HCT116 (cell line): ENCODE measurements at regions not wholly inside any gene's neighbourhood (a gene's known extent, or its start where the extent isn't known, plus 50 kb on each side); places are given as distances from the start of the nearest gene placed in this dataset.

Source experiments
- ATAC-seq: fragments of 200-7000 bp; cut with Tn5 transposase; 2 replicates; pipeline ENCODE4 v1.9.1; 2020; ENCODE audit warnings: mild to moderate bottlenecking, moderate library complexity
- BruUV-seq: library from RNA; stranded (reverse); fragments of 400-500 nt; replicated peaks from 2 replicates; lab custom pipeline; 2021; lab: Mats Ljungman, UMichigan
- CTCF ChIA-PET: fragments of 300-600 bp; sonication (Branson Sonifier 250); formaldehyde crosslinking; loops from one replicate; lab custom pipeline; 2021; ENCODE audit warnings: antibody characterized with exemption; lab: Charles Lee
- POLR2A ChIA-PET: fragments of 300-600, 350-600 bp; sonication (Branson Sonifier 250); formaldehyde crosslinking; loops from one replicate; lab custom pipeline; 2021; ENCODE audit warnings: antibody characterized with exemption; lab: Charles Lee
- RAD21 ChIA-PET, 2 experiments: fragments of 300-600 bp; sonication (Branson Sonifier 250); formaldehyde crosslinking; loops; one replicate each; lab custom pipeline; 2023; ENCODE audit warnings: low total read pairs in 2 of 2; ENCODE audit not compliant: uncharacterized antibody in 2 of 2, unreplicated experiment in 2 of 2, low non-redundant PET in 1 of 2; lab: Charles Lee
- DNase-seq: peaks from one replicate; pipeline ENCODE4 v3.0.0-alpha.2; 2010; ENCODE audit warnings: low read depth, low spot score
- H2AFZ ChIP-seq: fragments of 200-600 bp; shearing (Covaris generic), sonication (generic); 2 replicates; pipeline ENCODE4 v1.6.1; 2017; ENCODE audit warnings: low read depth, mixed run types, mixed read lengths, antibody characterized with exemption, low read length; ENCODE audit not compliant: poor library complexity, severe bottlenecking
- H3K27ac ChIP-seq: 2 replicates; pipeline ENCODE4 v1.5.1; 2012; ENCODE audit warnings: low read depth, low read length
- H3K27me3 ChIP-seq: fragments of 200-600 bp; sonication (generic); 2 replicates; pipeline ENCODE4 v1.6.1; 2016; ENCODE audit warnings: mixed run types, low read length, mixed read lengths; ENCODE audit not compliant: insufficient read depth
- H3K36me3 ChIP-seq, 2 experiments: fragments of 200-500 bp in 1 of 2; fragments of 200-600 bp in 1 of 2; sonication (Bioruptor generic) in 1 of 2; sonication (generic) in 1 of 2; 2 replicates each; pipeline versions ENCODE4 v1.5.1 to v1.6.1; 2014 to 2016; ENCODE audit warnings: low read length in 2 of 2, inconsistent platforms in 1 of 2, mixed read lengths in 1 of 2, mixed run types in 1 of 2; ENCODE audit not compliant: insufficient read depth in 2 of 2, control insufficient read depth in 1 of 2
- H3K4me1 ChIP-seq, 2 experiments: fragments of 200-600 bp in 1 of 2; sonication (generic) in 1 of 2; 2 replicates each; pipeline versions ENCODE4 v1.5.1 to v1.6.1; 2012 to 2017; ENCODE audit warnings: low read length in 2 of 2, inconsistent platforms in 1 of 2, mild to moderate bottlenecking in 1 of 2, mixed read lengths in 1 of 2, mixed run types in 1 of 2, moderate library complexity in 1 of 2; ENCODE audit not compliant: insufficient read depth in 2 of 2, control insufficient read depth in 1 of 2
- H3K4me2 ChIP-seq: fragments of 200-600 bp; sonication (generic); 2 replicates; pipeline ENCODE4 v1.6.1; 2017; ENCODE audit warnings: mixed run types, low read length, mixed read lengths
- H3K4me3 ChIP-seq, 2 experiments: fragments of 200-600 bp in 1 of 2; sonication (generic) in 1 of 2; replicated peaks in 1 of 2; 2 replicates each; pipeline ENCODE4 v1.5.1; 2011 to 2016; ENCODE audit warnings: low read length in 2 of 2, control low read depth in 1 of 2, low read depth in 1 of 2, mild to moderate bottlenecking in 1 of 2, mixed read lengths in 1 of 2, mixed run types in 1 of 2
- H3K79me2 ChIP-seq: fragments of 200-600 bp; sonication (generic); 2 replicates; pipeline ENCODE4 v1.6.1; 2017; ENCODE audit warnings: mild to moderate bottlenecking, mixed run types, low read length, moderate library complexity, mixed read lengths; ENCODE audit not compliant: insufficient read depth
- H3K9ac ChIP-seq: fragments of 200-600 bp; sonication (generic); 2 replicates; pipeline ENCODE4 v1.6.1; 2016; ENCODE audit warnings: low read length, mixed read lengths
- H3K9me2 ChIP-seq: fragments of 200-600 bp; sonication (generic), shearing (Covaris generic); 2 replicates; pipeline ENCODE4 v1.6.1; 2017; ENCODE audit warnings: mixed run types, mild to moderate bottlenecking, moderate library complexity; ENCODE audit not compliant: insufficient read depth
- H3K9me3 ChIP-seq, 2 experiments: fragments of 200-500 bp in 1 of 2; fragments of 200-600 bp in 1 of 2; sonication (Bioruptor generic) in 1 of 2; sonication (generic) in 1 of 2; 2 replicates each; pipeline ENCODE4 v1.6.1; 2014 to 2017; ENCODE audit warnings: low read length in 2 of 2, mixed read lengths in 2 of 2, inconsistent platforms in 1 of 2, low read depth in 1 of 2, mild to moderate bottlenecking in 1 of 2, mixed run types in 1 of 2, moderate library complexity in 1 of 2; ENCODE audit not compliant: control insufficient read depth in 1 of 2, insufficient read depth in 1 of 2
- H4K20me1 ChIP-seq: fragments of 200-600 bp; sonication (generic), shearing (Covaris generic); 2 replicates; pipeline ENCODE4 v1.6.1; 2017; ENCODE audit warnings: mixed run types, mild to moderate bottlenecking, moderate library complexity; ENCODE audit not compliant: insufficient read depth
- CBX3 ChIP-seq: IDR thresholded peaks from 2 replicates; pipeline ENCODE4 v1.6.1; 2012; ENCODE audit warnings: low read depth
- CTCF ChIP-seq, 3 experiments: fragments of 200-600 bp in 1 of 3; sonication (generic) in 1 of 3; IDR thresholded peaks in 2 of 3; conservative IDR thresholded peaks in 1 of 3; 2 replicates each; pipeline ENCODE4 v1.5.1; 2012 to 2017; ENCODE audit warnings: low read depth in 2 of 3, low read length in 2 of 3, antibody characterized with exemption in 1 of 3, borderline replicate concordance in 1 of 3, control low read depth in 1 of 3, mild to moderate bottlenecking in 1 of 3, mixed read lengths in 1 of 3, mixed run types in 1 of 3, moderate library complexity in 1 of 3; ENCODE audit not compliant: insufficient read depth in 1 of 3
- EGR1 ChIP-seq: IDR thresholded peaks from 2 replicates; pipeline ENCODE4 v1.6.1; 2012; ENCODE audit warnings: low read depth
- EZH2 ChIP-seq: fragments of 200-600 bp; sonication (generic); IDR thresholded peaks from 2 replicates; pipeline ENCODE4 v1.6.1; 2017; ENCODE audit warnings: antibody characterized with exemption, mixed run types
- EZH2phosphoT487 ChIP-seq: fragments of 200-600 bp; IDR thresholded peaks from 2 replicates; pipeline ENCODE4 v1.6.1; 2018; ENCODE audit warnings: antibody characterized with exemption, borderline replicate concordance
- FOSL1 ChIP-seq: IDR thresholded peaks from 2 replicates; pipeline ENCODE4 v1.6.1; 2012; ENCODE audit warnings: low read depth
- JUND ChIP-seq: IDR thresholded peaks from 2 replicates; pipeline ENCODE4 v1.6.1; 2012
- MAX ChIP-seq: IDR thresholded peaks from 2 replicates; pipeline ENCODE4 v1.6.1; 2012
- POLR2A ChIP-seq: IDR thresholded peaks from 2 replicates; pipeline ENCODE4 v1.7.0; 2011; ENCODE audit warnings: borderline replicate concordance; ENCODE audit not compliant: insufficient read depth, insufficient read length; ENCODE audit errors: extremely low read depth
- POLR2AphosphoS5 ChIP-seq: IDR thresholded peaks from 2 replicates; pipeline ENCODE4 v1.6.1; 2011; ENCODE audit warnings: mild to moderate bottlenecking, low read depth, low read length, moderate library complexity
- RAD21 ChIP-seq: IDR thresholded peaks from 2 replicates; pipeline ENCODE4 v1.6.1; 2012; ENCODE audit warnings: low read depth, mild to moderate bottlenecking
- REST ChIP-seq: IDR thresholded peaks from 2 replicates; pipeline ENCODE4 v1.6.1; 2012; ENCODE audit warnings: low read depth
- SIN3A ChIP-seq: IDR thresholded peaks from 2 replicates; pipeline ENCODE4 v1.6.1; 2012; ENCODE audit warnings: low read depth
- SP1 ChIP-seq: IDR thresholded peaks from 2 replicates; pipeline ENCODE4 v1.6.1; 2012; ENCODE audit warnings: low read depth
- SRF ChIP-seq: IDR thresholded peaks from 2 replicates; pipeline ENCODE4 v1.6.1; 2012; ENCODE audit warnings: low read depth
- ZFX ChIP-seq: fragments of 450-650 bp; IDR thresholded peaks from 2 replicates; pipeline ENCODE4 v1.6.1; 2017
- intact Hi-C: fragments of 100-400 bp; cut with micrococcal nuclease; formaldehyde crosslinking; loops from 2 replicates; pipeline ENCODE4 v1.10.0; 2022
- TF ChIP-seq, protein P1 (sequence below): IDR thresholded peaks from 2 replicates; pipeline ENCODE4 v1.6.1; 2012

- H3K27me3 ChIP-seq = no peaks in the 10 kb centered on the region
- no peak for ATAC-seq
- no peaks in the 10 kb centered on the region for H3K79me2 ChIP-seq
- ChIA-PET CTCF (no interaction called here), RAD21 (no interaction called here), POLR2A (no interaction called here)
- DNase-seq = no peak
- no peak overlapping the region for H2AFZ ChIP-seq
- BruUV-seq = no TSS peak
- intact Hi-C loops = no loop called here
- no peaks in the 10 kb centered on the region for H3K9me3 ChIP-seq
- H3K9ac ChIP-seq = no peak overlapping the region
- no peaks in the 10 kb centered on the region for H4K20me1 ChIP-seq
- peak in 1 of 3 experiments; percentile 10; a peak in 1 of 6 replicates for TF ChIP-seq CTCF (IDR thresholded peaks at IDR 0.05 in 2 of 3, conservative IDR thresholded peaks at IDR 0.05 in 1 of 3; ENCODE audit: borderline replicate concordance in 1 of 3, insufficient read depth in 1 of 3, low read depth in 2 of 3, low read length in 2 of 3)
- TF ChIP-seq ZFX = no peak
- TF ChIP-seq POLR2A = no peak
- TF ChIP-seq, all 23 proteins: peak for 1
- H3K4me1 ChIP-seq = peaks cover 23 to 57% of the 10 kb centered on the region in 2 experiments
- no peaks in the 10 kb centered on the region for H3K9me2 ChIP-seq
- no peak overlapping the region for H3K4me2 ChIP-seq
- H3K4me3 ChIP-seq = no peak overlapping the region
- no peak overlapping the region for H3K27ac ChIP-seq
- no peaks in the 10 kb centered on the region for H3K36me3 ChIP-seq
Observed at GRCh38 chr2:64853894-64854293, 135.3 kb upstream of the SLC1A4 start.

GRCh38 chr2:64854773-64855237, 134.4 kb upstream of the SLC1A4 start:
- ChIA-PET RAD21 (no interaction called here), POLR2A (interaction anchor here (1.0 kb wide), 1 partner anchor 17 kb away, joined by 4 read pairs; no protein-coding TSS in a partner anchor), CTCF (interaction anchor here (1.0 kb wide), 1 partner anchor 367 kb away, joined by 4 read pairs; no protein-coding TSS in a partner anchor)
- ATAC-seq (no peak), DNase-seq (no peak)
- Histone ChIP-seq H3K9me2 (no peaks in the 10 kb centered on the region), H3K79me2 (no peaks in the 10 kb centered on the region), H3K9ac (no peak overlapping the region), H3K27me3 (no peaks in the 10 kb centered on the region), H3K4me2 (peak overlapping the region; percentile 31), H3K27ac (no peak overlapping the region), H4K20me1 (no peaks in the 10 kb centered on the region), H3K4me3 (no peak overlapping the region), H3K9me3 (no peaks in the 10 kb centered on the region), H2AFZ (peak overlapping the region; percentile 36), H3K4me1 (peaks cover 28 to 66% of the 10 kb centered on the region in 2 experiments), H3K36me3 (no peaks in the 10 kb centered on the region)
- no TSS peak for BruUV-seq
- intact Hi-C loops = no loop called here
- TF ChIP-seq POLR2AphosphoS5 = no peak
- peak; percentile 41; the same call in 1 of the 2 replicates for TF ChIP-seq EGR1
- TF ChIP-seq SP1 = no peak
- TF ChIP-seq EZH2phosphoT487 = no peak
- no peak for TF ChIP-seq FOSL1
- no peak for TF ChIP-seq JUND
- TF ChIP-seq ZFX = no peak
- TF ChIP-seq, protein P1, sequence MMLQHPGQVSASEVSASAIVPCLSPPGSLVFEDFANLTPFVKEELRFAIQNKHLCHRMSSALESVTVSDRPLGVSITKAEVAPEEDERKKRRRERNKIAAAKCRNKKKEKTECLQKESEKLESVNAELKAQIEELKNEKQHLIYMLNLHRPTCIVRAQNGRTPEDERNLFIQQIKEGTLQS = no peak
- no peak for TF ChIP-seq EZH2
- peak; percentile 45; the same call in 1 of the 2 replicates for TF ChIP-seq MAX
- no peak for TF ChIP-seq SRF
- no peak for TF ChIP-seq CBX3
- no peak for TF ChIP-seq RAD21
- TF ChIP-seq POLR2A = no peak
- TF ChIP-seq SIN3A = no peak
- no peak for TF ChIP-seq REST
